GM18511 (cell line): ENCODE measurements at regions not wholly inside any gene's neighbourhood (a gene's known extent, or its start where the extent isn't known, plus 50 kb on each side); places are given as distances from the start of the nearest gene placed in this dataset.

Source experiments
- ATAC-seq: cut with Tn5 transposase; IDR thresholded peaks from one replicate; pipeline ENCODE4 v1.9.1; 2021; ENCODE audit warnings: mild to moderate bottlenecking, moderate library complexity; ENCODE audit not compliant: unreplicated experiment

DNA sequence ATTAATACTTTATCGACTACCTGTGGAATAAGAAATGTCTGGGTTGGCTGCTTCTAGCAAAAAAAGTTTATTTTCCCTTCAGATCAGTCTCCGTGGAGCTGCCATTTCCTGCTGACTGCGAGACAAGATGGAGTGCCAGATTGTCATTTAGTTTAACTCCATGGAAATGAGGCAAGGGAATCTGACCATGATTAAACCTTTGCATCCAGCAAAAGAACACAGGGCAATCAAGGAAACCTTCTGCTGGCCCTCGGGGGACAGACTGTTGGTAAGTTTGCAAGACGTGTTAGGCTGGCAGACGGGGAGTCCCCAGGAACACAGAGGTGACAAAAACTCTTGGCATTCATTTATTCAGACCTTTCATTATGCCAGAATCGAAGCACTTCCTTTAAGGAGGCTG is 52.2 kb upstream of the SPACA1 start:
- no peak for ATAC-seq

DNA sequence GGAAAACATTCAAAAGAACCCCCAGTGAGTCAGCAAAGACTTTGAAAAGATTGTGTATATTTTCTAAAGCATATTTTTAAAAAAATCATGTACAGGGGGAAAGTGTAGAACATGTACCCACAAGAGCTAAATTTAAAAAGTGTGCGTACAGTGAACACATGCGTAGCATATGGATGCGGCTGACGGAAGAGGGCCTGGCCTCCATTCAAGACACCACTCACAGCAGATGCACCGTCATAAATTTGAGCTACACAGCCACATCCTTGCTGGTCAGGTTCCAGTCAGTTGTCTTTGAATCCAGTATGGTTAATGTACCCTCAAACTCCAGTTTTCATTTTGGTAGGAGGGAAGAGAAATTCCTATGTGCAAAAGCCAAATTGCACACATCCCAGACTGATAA is 54.3 kb upstream of the SPACA1 start:
- ATAC-seq: no peak

DNA sequence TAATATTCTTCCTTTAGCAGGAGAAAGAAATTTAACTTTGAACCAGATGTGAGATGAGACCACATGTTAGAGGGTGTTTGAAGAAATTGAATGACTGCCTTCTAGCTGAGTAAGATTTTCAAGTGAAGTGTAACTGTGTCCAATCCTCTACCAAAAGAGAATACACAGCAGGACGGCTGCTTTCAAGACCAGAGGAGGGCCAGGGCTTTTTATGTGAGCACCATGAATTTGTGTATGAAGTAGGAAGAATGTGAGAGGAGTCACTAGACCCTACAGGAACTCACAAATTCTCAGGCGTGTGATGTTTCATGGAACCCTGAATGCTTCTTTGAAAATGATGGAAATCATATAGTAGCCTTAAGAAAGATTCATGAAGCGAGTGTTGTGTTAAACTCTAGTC is 56.8 kb upstream of the SPACA1 start:
- ATAC-seq: no peak

DNA sequence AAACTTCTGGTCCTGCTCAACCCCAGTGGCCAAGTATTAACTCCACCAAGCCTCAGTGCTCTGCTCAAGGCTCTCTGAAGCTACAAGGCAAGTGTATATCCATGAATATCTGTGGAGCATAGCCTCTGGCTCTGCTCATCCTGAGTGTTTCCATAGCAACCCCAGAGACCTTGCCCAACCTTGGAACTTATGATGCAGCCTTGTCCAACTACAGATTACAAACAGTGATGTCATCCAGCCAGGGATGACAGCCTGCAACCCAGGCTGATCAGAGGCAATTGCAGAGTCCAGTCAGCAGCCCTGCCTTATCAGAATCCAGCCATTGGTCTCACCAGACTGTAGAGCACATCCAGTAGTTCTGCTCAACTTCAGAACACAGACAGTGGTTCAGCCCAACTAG is 65.5 kb upstream of the SPACA1 start:
- ATAC-seq: no peak

DNA sequence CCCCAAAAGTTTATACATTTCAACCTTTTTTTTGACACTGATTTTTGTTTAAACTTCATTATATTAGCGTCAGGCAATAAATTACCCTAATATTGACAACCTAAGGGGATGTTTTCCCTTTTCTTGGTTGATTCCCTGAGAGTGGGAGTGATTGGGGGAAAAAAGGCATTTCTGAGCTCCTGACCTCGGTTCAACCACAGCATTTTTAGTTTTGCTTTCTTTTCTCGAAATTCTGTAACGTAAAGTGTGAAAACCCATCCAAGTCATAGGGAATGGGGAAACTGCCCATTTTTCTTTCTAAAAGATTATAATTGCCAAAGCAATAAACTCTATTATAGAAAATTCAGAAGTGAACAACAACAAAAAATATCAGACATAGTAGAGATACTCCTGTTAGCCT is 67.9 kb upstream of the SPACA1 start:
- ATAC-seq: no peak

DNA sequence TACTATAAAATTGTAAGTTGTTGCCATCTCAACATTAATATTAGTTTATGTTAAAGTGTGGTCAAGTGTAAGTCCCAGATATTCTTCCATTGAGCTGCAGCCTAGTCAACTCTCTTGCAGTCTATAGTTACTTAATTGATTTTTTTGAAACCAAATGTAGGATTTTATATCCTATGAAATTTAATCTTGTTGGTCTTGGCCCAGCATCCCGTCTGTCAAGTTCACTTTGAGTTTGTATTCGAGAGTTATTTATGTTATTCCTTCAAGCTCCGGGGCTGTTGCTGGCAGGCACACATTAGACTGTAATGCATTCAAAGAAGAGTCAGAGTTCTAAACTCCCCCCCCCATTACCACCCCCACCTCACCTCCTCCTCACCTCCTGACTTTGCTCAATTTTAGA is 71.0 kb upstream of the SPACA1 start:
- no peak for ATAC-seq

DNA sequence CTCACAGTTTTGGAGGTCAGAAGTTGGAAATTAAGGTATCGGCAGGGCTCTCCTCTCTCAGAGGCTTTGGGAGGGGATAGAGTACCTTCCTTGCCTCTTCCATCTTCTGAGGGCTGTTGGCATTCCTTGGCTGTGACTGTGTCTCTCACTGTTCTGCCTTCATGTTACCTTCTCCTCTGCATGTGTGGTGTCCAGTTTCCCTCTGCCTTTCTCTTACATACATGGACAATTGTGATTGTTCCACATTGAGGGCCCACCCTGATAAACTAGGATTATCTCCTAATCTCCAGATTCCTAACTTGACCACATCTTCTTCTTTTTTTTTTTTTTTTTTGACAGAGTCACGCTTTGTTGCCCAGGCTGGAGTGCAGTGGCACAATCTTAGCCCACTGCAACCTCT is 72.1 kb upstream of the SPACA1 start:
- no peak for ATAC-seq

DNA sequence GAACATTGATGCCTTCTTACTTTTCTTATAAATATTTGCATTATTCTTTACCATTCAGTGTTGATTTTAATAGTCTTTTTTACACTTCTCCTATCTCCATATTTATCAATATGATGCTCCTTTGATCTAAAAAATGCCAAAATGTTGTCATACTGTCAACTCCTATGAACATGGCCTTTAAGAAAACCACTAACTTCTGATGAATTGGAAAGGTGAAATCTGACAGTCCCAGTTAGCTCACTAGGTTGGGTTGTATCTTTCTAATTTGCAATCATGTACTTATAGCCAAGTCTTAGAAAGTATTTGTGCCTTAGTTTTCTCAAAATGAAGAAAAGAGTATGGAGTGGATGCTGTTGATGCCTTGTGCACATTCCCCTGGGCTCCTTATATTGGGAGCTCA is 75.4 kb upstream of the SPACA1 start:
- ATAC-seq: no peak

DNA sequence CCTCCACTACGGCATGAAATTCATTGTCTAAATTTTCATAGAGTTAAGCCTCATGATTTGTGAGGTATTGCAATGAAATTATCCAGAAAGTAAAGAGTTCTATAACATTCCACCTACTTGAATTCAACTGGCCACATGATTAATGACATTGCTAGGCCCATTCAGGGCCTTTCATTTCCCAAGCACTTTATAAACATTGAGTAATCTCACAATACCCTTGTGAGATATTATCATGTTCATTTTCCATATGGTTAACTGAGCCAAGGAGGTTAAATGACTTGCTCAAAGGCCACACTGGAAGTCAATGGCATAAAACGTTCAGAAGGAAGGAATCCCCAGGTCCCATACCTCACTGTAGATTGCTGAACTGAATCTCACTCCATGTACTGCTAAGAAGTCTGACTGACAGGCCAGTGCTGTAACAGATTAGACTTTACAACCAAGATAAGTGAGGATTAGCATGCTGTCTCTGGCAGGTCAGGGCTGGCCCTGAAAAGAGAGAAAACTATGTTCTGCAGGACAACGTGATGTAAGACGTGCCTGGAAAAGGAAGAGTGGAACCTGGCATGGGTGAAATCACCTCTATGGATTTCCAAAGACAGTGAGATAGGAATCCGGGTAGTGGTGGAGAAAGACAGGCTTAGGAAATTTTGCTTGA is 75.9 kb upstream of the SPACA1 start:
- ATAC-seq: no peak

DNA sequence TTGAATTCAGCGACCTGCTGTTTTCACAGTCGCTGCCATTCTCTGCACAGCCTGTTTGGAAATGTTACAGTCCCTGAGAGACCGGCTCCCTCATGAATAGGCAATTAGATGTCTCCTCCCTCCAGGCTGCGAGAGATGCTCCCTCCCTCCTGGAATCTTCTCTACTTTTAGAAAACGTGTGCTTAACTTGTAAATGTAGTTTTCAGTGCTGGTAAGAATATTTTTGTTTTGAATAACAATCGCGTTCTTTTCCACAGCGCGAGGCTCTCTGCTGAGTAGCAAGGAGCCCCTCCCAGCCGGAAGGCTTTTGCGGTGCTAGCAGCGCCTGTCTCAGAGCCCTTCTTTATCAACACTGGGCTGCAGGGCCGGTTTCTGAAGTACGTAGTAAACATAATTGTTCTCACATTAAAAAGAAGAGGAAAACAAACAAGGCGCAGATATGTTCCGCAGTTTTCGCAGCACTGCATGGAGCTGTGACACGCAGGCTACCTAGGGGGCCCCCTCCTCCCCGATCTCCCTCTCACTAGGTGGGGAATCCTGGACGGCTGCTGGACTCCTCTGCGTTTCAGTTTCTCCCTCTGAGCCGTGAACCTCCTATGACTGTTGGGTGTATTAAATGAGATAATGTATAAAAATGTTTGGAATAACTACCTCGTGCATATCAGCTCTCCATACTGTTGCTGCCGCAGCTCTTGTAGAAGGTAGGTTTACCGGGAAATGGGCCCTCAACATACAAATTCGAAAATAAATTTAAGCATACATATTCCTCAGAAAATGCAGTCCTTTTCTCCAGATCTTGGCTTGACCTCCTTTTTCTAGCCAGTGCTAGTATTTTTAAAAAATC is 79.0 kb upstream of the SPACA1 start:
- peak; percentile 84 for ATAC-seq

DNA sequence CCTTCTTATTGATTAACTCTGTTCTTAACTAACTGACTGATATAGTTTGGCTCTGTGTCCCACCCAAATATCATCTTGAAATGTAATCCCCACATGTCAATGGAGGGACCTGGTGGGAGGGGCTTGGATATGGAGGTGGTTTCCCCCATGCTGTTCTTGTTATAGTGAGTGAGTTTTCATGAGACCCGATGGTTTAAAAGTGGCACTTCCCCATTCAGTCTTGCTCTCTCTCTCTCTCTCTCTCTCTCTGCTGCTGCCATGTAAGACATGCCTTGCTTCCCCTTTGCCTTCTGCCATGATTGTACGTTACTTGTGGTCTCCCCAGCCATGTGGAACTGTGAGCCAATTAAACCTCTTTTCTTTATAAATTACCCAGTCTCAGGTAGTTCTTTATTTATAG is 81.8 kb upstream of the SPACA1 start:
- no peak for ATAC-seq

DNA sequence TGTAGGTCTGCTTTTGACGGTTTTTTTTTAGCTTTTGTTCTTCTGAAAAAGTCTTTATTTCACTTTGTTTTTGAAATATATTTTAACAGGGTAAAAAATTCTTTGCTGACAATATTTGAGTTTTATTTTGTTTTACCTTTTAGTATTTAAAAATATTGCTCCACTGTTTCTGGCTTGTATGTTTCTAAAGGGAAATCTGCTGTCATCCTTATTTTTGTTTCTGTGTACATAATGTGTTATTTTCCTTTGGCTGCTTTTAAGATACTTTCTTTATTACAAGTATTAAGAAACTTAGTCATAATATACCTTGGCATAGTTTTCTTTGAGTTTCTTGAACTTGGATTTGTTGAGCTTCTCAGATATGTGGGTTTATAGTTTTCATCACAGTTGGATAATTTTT is 88.6 kb upstream of the SPACA1 start:
- ATAC-seq: no peak

DNA sequence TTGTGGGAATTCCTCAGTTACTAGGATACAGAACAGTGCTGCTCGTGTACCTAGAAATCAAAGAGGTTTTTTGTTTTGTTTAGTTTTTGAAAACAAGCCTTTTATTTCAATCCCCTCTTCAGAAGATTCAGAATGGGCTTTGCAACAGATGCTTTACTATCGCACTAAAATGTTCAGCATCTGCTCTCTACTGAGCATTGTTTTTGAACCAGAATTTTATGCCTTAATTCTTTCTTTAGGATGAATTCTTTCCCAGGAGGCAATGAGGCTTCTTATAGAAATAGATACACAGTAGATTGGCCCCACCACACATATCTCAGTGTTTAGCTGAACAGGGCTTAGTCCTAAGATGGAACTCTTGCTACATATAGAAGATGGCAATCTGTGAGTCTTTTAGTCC is 95.9 kb upstream of the SPACA1 start:
- no peak for ATAC-seq

DNA sequence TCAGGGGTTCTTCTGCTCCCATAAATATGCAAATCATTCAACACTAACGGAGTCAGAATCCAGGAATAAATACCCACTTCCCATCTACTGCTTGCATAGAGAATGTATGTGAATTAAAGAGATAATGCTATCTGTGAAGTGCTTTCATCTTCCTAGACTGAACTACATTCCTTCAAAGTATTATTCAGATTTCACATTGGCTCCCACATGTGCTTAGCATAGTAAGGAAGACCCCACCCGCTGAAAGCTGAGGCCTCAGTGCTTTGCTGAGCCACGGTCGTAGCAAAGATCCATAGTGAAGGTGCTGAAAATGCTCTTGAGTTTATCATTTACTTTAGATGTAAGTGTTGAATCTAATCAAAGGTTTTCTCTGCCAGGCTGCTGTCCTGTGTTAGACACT is 97.0 kb upstream of the SPACA1 start:
- no peak for ATAC-seq

DNA sequence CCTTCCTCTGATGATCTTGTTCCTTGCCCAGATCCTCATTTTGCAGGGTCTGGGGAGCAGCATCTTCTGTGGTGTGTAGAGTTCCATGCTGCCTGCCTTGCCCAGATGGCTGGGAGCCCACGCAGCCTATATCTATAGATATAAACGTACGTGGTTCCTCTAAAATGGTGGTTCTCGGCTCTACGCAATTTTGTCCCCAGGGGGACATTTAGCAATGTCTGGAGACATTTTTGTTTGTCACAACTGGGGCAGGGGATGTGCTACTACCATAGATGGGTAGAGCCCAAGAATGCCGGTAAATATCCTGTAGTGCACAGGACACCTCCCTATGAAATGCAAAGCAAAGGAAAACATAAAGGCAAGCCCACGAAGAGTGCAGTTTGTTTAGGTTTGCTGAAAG is 98.4 kb upstream of the SPACA1 start:
- ATAC-seq: no peak

DNA sequence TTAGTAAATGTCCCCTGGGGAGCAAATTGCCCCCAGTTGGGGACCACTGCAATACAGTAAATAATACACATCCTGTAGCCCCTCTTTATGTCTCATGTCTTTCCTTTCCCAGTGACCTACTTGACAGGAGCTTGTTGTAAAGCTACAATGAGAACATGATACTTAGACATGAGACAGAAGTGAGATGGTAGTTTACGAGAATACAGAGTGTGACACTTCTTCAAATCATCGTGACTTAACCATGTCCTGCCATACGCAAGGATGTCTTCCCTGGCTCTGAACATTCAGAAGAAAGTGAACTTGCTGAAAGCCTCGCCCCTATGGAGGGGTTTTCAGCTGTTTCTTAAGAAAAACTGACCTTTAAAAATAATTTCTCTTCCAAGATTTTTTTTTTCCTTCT is 101.0 kb upstream of the SPACA1 start:
- no peak for ATAC-seq

DNA sequence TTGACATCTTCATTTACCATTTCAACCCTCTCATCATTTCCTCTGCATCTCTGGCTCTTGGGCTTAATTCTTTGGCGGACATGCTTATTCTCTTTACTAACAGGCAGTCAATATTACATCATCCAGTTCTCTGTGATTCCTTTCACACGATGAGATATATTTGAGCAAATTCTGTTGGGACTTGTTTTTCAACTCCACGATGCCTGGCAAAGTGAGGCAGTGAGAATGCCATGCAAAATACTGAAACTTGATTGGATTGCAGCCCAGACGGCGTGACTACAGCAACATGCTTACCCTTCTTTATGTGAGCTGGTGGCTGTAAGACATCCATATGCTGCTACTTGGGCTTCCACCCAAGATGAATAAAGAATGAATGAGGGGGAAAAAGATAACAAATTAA is 101.7 kb upstream of the SPACA1 start:
- ATAC-seq: no peak

DNA sequence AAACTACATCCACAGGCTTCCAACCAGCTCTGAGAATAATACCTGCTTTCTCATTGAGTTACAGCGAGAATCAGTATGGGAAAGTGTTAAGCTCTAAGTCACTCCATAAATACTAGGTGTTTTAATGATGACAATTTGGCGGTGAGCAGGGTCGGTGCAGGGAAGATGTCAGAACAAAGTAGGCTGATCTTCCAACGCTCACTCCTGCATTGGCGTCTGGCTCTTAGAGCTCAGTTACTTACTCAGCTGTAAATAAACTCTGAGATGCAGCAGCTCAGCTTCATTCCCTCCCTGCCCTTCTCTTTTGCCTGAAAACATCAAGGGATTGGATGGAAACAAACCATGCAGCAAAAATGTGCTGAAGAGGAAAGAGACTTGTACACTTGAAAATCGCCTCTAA is 102.5 kb upstream of the SPACA1 start:
- ATAC-seq: no peak

DNA sequence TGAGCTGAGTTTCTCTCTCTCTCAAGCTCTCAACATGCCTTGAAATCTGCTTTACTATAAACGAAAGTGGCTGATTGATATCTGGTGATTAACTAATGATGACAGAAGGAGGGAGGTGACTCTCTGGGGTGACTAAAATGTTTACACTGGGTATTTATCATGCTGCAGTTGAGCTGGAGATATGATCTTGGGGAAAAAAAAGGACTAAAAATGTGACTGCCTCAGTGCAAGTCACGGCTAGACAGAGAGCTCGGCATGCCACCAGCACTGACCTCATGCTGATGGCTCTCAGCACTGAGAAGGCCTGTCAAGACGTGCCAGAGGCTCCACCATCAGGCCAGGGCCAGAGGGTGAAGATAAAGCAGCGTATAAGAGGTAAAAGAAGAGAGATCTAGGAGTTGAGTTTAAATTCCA is 103.1 kb upstream of the SPACA1 start:
- no peak for ATAC-seq

DNA sequence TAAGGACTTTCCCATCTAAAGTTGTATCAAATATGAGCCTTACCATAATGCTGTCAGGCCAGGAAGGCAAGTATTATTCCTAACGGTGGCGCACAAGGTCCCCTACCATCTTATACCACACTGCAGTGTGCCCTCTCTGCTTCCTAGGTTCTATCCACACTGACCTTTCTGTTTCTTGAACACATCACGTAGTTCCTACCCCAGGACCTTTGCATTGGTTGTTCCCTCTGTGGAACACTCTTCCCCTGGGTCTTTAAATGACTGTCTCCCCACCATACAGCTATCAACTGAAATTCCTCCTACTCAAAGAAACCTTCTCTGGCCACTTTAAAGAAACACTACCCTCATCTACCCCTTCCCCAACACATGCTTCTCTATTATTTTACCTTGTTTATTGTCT is 104.5 kb upstream of the SPACA1 start:
- ATAC-seq: no peak

DNA sequence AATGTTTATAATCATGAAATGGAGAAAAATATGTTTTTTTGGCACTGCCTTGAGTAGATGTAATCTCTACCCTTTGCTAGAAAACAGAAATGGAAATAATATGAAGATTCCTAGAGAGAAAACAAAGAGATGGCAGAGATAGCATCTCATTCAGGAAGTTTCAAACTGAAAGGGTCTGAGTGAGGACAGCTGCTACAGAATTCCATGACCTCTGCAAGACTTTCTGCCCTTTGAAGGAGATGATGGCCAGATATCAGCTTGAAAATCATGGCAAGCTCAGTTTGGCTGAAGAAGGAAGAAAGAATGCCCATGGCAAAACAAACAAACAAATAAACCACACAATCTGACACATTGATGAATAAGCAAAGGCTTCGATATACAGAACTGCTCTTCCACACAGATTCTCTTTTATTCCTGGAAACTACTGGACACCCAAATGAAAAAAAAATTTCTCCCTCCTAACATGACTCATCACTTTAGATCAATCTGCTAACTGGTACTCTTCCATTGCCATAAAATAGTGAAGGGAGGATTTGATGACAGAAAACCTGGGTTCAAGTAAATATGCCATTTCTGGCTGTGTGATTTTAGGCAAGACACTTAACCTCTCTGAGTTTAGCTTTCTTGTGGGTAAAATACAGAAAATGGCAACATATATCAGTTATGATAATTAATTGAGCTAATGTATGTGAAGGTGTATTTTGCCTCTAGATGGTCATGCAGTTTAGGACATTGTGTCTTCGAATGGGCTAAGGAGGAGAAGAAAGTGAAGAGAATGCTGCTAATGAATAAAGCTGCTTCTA is 105.9 kb upstream of the SPACA1 start:
- no peak for ATAC-seq

DNA sequence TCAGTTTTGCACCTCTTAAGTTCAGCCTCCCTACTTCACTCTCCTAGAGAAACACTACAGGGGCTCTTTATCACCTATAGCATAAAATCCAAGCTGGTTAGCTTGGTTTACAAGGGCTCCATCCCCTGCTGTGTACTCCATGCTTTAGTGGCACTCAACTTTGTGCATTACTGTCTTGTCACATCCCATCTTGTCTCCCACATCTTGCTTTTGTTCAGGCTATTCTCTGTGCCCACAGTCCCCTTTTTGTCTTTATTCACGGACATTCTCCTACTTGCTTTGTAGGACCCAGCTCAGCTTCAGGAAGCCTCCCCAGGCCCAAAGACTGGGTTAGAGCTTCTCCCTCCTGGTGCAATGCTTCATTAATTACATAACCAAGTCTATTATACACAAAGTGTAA is 107.9 kb upstream of the SPACA1 start:
- ATAC-seq: no peak
